CD8-positive, alpha-beta memory T cell (primary cell): ENCODE measurements at regions not wholly inside any gene's neighbourhood (a gene's known extent, or its start where the extent isn't known, plus 50 kb on each side); places are given as distances from the start of the nearest gene placed in this dataset.

Source experiments
- CTCF ChIA-PET: fragments of 350-600 bp; sonication (Branson Sonifier 250); formaldehyde crosslinking; loops from one replicate; lab custom pipeline; 2021; ENCODE audit warnings: antibody characterized with exemption; lab: Charles Lee
- POLR2A ChIA-PET: fragments of 350-600 bp; sonication (Branson Sonifier 250); formaldehyde crosslinking; loops from one replicate; lab custom pipeline; 2021; ENCODE audit warnings: antibody characterized with exemption; lab: Charles Lee
- DNase-seq, 5 donors: peaks; one replicate each; pipeline versions ENCODE4 v3.0.0 to v3.0.0-alpha.2; 2020 to 2022; ENCODE audit warnings: mixed read lengths in 1 of 5
- H3K27ac ChIP-seq: one replicate; pipeline ENCODE4 v1.7.0; 2013; ENCODE audit warnings: low read depth, mild to moderate bottlenecking, low read length, moderate library complexity
- H3K27me3 ChIP-seq: 2 replicates; pipeline ENCODE4 v1.7.0; 2013; ENCODE audit warnings: low read length, mild to moderate bottlenecking; ENCODE audit not compliant: insufficient read depth, poor library complexity, severe bottlenecking
- H3K36me3 ChIP-seq: 2 replicates; pipeline ENCODE4 v1.7.0; 2013; ENCODE audit warnings: mild to moderate bottlenecking, low read length, moderate library complexity; ENCODE audit not compliant: insufficient read depth
- H3K4me1 ChIP-seq: 2 replicates; pipeline ENCODE4 v1.7.0; 2013; ENCODE audit warnings: mild to moderate bottlenecking, low read length, moderate library complexity; ENCODE audit not compliant: insufficient read depth
- H3K4me3 ChIP-seq: 2 replicates; pipeline ENCODE4 v1.7.0; 2013; ENCODE audit warnings: mild to moderate bottlenecking, low read length
- H3K9me3 ChIP-seq: 2 replicates; pipeline ENCODE4 v1.7.0; 2013; ENCODE audit warnings: mild to moderate bottlenecking, low read length
- H3K27ac Mint-ChIP-seq, 8 donors: one replicate each; pipeline ENCODE4 v1.8.0; 2020 to 2021; ENCODE audit warnings: mixed read lengths in 8 of 8, mild to moderate bottlenecking in 6 of 8, inconsistent platforms in 3 of 8, moderate library complexity in 3 of 8
- H3K27me3 Mint-ChIP-seq, 2 donors: one replicate each; pipeline ENCODE4 v1.8.0; 2020 to 2021; ENCODE audit warnings: mixed read lengths in 2 of 2, mild to moderate bottlenecking in 1 of 2, moderate library complexity in 1 of 2
- H3K36me3 Mint-ChIP-seq, 3 donors: one replicate each; pipeline ENCODE4 v1.8.0; 2020 to 2021; ENCODE audit warnings: mixed read lengths in 3 of 3, inconsistent platforms in 1 of 3, mild to moderate bottlenecking in 1 of 3
- H3K4me1 Mint-ChIP-seq, 3 donors: one replicate each; pipeline ENCODE4 v1.8.0; 2020 to 2021; ENCODE audit warnings: mixed read lengths in 3 of 3, inconsistent platforms in 1 of 3, mild to moderate bottlenecking in 1 of 3
- H3K4me3 Mint-ChIP-seq, 7 donors: one replicate each; pipeline ENCODE4 v1.8.0; 2020 to 2021; ENCODE audit warnings: mixed read lengths in 7 of 7, mild to moderate bottlenecking in 6 of 7, moderate library complexity in 4 of 7, inconsistent platforms in 2 of 7
- H3K9me3 Mint-ChIP-seq, 5 donors: one replicate each; pipeline ENCODE4 v1.8.0; 2020 to 2022; ENCODE audit warnings: mixed read lengths in 5 of 5, mild to moderate bottlenecking in 3 of 5, moderate library complexity in 2 of 5, inconsistent platforms in 1 of 5

DNA sequence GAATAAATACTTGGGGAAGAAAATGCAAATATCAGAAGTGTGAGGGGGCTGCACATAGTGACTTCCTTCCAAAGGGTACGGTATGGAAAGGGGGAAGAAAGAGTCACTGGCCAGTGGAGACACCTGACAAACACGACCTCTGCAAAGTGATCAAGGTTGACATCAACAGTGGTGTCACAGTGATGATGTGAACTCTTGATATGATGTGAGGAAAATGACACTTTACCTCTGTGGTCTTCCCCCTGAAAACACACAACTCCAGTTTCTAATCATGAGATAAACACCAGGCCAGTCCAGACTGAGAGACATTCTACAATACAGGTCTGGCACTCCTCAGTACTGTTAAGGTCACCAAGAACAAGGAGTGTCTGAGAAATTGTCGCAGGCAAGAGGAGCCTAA, 169.7 kb downstream of the BUB3 start:
- H3K4me3 Mint-ChIP-seq: no peak overlapping the region
- ChIA-PET POLR2A (no interaction called here), CTCF (no interaction called here)
- Histone ChIP-seq H3K27ac (no peak overlapping the region), H3K9me3 (no peaks in the 10 kb centered on the region), H3K4me1 (no peaks in the 10 kb centered on the region), H3K27me3 (no peaks in the 10 kb centered on the region), H3K36me3 (no peaks in the 10 kb centered on the region), H3K4me3 (no peak overlapping the region)
- H3K4me1 Mint-ChIP-seq: no peaks in the 10 kb centered on the region
- H3K27me3 Mint-ChIP-seq: peaks cover 3 to 11% of the 10 kb centered on the region in 2 donors
- no peak overlapping the region for H3K27ac Mint-ChIP-seq
- peaks cover 4 to 44% (median 11%) of the 10 kb centered on the region in 3 donors for H3K36me3 Mint-ChIP-seq
- no peak for DNase-seq
- peaks cover 2 to 12% (median 5%) of the 10 kb centered on the region in 5 donors for H3K9me3 Mint-ChIP-seq

DNA sequence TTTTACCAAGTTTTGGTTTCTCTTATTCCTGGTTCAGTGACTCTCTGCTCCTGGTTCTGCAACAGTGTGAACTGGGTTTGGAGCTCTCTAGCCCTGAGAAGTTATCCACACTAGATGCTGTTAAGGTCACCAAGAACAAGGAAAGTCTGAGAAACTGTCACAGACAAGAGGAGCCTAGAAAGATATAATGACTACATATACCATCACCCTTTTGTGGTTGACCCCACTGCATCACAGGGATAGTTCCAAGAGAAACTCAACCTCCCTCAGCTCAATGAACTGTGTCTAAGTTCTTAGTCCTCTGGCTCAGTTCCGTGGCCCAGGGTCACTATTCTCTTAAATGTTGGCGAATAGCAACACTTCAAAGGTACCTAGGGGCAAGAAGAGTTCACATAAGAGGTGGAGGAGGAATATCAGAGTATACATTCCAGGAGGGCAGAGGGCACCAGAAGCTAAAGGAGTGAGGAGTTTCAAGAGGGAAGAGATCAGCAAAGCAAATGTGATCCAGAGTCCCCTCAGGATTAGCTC, 171.5 kb downstream of the BUB3 start:
- Mint-ChIP-seq H3K9me3 (peaks cover 2 to 12% (median 5%) of the 10 kb centered on the region in 5 donors), H3K27me3 (peaks cover 3 to 15% of the 10 kb centered on the region in 2 donors), H3K4me1 (no peaks in the 10 kb centered on the region), H3K27ac (no peak overlapping the region), H3K36me3 (peaks cover 4 to 47% (median 11%) of the 10 kb centered on the region in 3 donors), H3K4me3 (no peak overlapping the region)
- no peak for DNase-seq
- Histone ChIP-seq H3K9me3 (no peaks in the 10 kb centered on the region), H3K4me3 (no peak overlapping the region), H3K36me3 (no peaks in the 10 kb centered on the region), H3K27ac (no peak overlapping the region), H3K4me1 (no peaks in the 10 kb centered on the region), H3K27me3 (no peaks in the 10 kb centered on the region)
- ChIA-PET POLR2A (no interaction called here), CTCF (no interaction called here)

DNA sequence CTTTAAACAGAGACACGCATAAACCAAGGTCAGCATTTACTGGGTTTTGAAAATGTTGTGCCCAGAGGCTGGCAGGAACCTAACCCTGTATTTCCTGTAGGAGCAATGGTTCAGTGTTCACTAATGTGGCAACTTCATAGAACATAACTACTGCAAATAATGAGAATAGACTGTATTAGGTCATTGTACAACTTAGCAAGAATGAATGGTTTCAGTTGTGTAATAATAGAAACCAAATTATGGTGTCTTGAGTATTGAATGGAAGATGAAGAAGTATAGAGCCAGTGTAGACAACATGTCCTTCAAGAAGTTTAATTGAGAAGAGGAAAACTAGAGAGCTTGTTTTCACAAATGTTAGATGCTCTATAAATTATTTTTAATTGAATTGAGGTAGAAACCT, 172.5 kb downstream of the BUB3 start:
- POLR2A ChIA-PET: no interaction called here
- no peak overlapping the region for H3K27ac Mint-ChIP-seq
- no peak overlapping the region for H3K4me3 Mint-ChIP-seq

DNA sequence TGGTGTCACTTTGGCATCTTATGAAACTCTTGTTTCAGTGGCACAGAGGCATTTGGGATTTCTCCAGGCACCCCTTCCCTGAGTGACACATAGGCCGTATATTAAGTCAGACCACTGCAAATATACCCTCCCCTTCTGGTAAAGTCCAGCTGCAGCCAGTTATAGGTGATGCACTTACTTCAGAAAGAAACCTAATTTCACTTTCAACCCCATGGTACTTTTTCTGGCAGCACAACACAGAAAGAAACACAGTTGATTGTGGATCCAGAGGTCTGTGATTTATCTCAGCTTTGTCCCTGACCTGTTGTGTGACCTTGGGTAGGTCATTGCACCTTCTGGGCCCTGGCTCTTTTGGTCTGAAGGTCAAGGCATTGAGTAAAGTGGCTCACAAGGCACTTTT, 173.2 kb downstream of the BUB3 start:
- Histone ChIP-seq H3K4me3 (no peak overlapping the region), H3K36me3 (no peaks in the 10 kb centered on the region), H3K4me1 (no peaks in the 10 kb centered on the region), H3K9me3 (no peaks in the 10 kb centered on the region), H3K27me3 (no peaks in the 10 kb centered on the region), H3K27ac (no peak overlapping the region)
- Mint-ChIP-seq H3K27ac (no peak overlapping the region), H3K27me3 (peaks cover 3 to 15% of the 10 kb centered on the region in 2 donors), H3K4me1 (no peaks in the 10 kb centered on the region), H3K4me3 (no peak overlapping the region), H3K9me3 (peaks cover 3 to 12% (median 5%) of the 10 kb centered on the region in 5 donors), H3K36me3 (peaks cover 4 to 51% (median 11%) of the 10 kb centered on the region in 3 donors)
- no peak for DNase-seq
- POLR2A ChIA-PET: no interaction called here
- CTCF ChIA-PET: no interaction called here

More for the DNA sequence above, 172.5 kb downstream of the BUB3 start:
- no peak overlapping the region for H3K27ac ChIP-seq
- Mint-ChIP-seq H3K27me3 (peaks cover 3 to 15% of the 10 kb centered on the region in 2 donors), H3K4me1 (no peaks in the 10 kb centered on the region), H3K9me3 (peaks cover 2 to 12% (median 5%) of the 10 kb centered on the region in 5 donors), H3K36me3 (peaks cover 4 to 47% (median 11%) of the 10 kb centered on the region in 3 donors)
- no peak for DNase-seq
- H3K4me1 ChIP-seq: no peaks in the 10 kb centered on the region
- no peaks in the 10 kb centered on the region for H3K27me3 ChIP-seq
- CTCF ChIA-PET: no interaction called here
- H3K4me3 ChIP-seq: no peak overlapping the region
- H3K36me3 ChIP-seq: no peaks in the 10 kb centered on the region
- no peaks in the 10 kb centered on the region for H3K9me3 ChIP-seq

DNA sequence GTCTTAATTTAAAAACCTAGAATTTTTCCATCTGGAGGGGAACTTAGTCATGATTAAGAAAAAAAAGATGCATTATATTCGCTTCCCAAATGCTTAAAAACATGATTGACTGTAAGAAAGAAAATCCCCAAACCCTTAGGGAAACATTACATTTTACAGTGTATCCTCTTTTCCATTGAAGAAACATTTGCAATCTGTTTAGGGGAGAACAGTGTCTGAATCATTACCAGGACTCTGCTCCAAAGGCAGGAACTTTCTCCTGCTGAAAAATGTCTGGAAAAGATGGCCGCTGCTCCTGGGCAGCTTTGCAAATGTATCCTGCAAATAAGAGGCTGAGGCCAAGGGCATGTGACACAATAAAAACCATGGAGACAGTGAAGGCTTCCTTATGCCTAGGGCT, 173.7 kb downstream of the BUB3 start:
- DNase-seq: no peak
- Histone ChIP-seq H3K27ac (no peak overlapping the region), H3K4me1 (no peaks in the 10 kb centered on the region), H3K27me3 (no peaks in the 10 kb centered on the region), H3K9me3 (no peaks in the 10 kb centered on the region), H3K36me3 (no peaks in the 10 kb centered on the region), H3K4me3 (no peak overlapping the region)
- peaks cover 4 to 51% (median 11%) of the 10 kb centered on the region in 3 donors for H3K36me3 Mint-ChIP-seq
- no peak overlapping the region for H3K4me3 Mint-ChIP-seq
- ChIA-PET CTCF (no interaction called here), POLR2A (no interaction called here)
- no peaks in the 10 kb centered on the region for H3K4me1 Mint-ChIP-seq
- peaks cover 4 to 12% (median 5%) of the 10 kb centered on the region in 5 donors for H3K9me3 Mint-ChIP-seq
- H3K27me3 Mint-ChIP-seq: peaks cover 3 to 15% of the 10 kb centered on the region in 2 donors
- H3K27ac Mint-ChIP-seq: no peak overlapping the region

DNA sequence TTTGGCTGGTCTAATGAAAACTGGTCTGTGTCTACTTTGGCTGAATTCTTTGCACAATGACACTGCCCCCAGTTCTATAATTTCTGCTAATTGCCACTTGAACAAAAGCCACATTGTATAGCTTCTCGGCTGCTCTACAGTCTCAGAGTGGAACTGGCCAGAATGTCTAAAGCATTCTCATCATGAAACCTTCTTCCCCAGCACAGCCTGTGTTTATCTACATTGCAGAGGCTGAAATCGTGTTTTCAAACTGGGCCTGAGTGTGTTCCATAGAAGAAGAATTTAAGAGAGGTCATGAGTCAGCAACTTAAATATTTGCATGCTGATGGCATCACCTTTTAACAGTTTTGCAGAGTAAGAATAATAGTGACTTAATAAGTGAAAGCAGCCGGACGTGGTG, 177.2 kb downstream of the BUB3 start:
- CTCF ChIA-PET: no interaction called here
- H3K36me3 Mint-ChIP-seq: peaks cover 0 to 39% (median 4%) of the 10 kb centered on the region in 3 donors
- Histone ChIP-seq H3K27me3 (no peaks in the 10 kb centered on the region), H3K27ac (no peak overlapping the region), H3K36me3 (no peaks in the 10 kb centered on the region), H3K9me3 (no peaks in the 10 kb centered on the region), H3K4me3 (no peak overlapping the region), H3K4me1 (no peaks in the 10 kb centered on the region)
- H3K9me3 Mint-ChIP-seq: peaks cover 0 to 7% (median 6%) of the 10 kb centered on the region in 5 donors
- POLR2A ChIA-PET: no interaction called here
- H3K27me3 Mint-ChIP-seq: peaks cover 3 to 10% of the 10 kb centered on the region in 2 donors
- H3K4me1 Mint-ChIP-seq: no peaks in the 10 kb centered on the region
- no peak overlapping the region for H3K27ac Mint-ChIP-seq
- H3K4me3 Mint-ChIP-seq: no peak overlapping the region
- DNase-seq: no peak

DNA sequence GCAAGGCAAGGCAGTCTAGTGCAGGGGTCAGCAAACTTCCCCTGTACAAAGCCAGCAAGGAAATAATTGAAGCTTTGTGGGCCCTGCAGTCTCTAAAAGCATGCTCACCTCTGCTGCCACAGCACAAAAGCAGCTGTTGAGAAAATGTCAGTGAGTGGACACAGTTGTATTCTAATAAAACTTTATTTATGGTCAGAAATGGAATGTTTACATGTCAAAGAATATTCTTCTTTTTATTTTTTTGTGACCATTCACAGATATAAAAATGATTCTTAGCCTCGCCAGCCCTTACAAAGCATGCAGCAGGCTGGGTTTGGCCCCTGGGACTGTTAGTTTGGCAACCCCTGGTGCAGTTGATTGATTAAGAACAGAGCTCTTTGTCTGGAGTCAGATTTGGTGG, 192.4 kb downstream of the BUB3 start:
- no peaks in the 10 kb centered on the region for H3K9me3 Mint-ChIP-seq
- H3K9me3 ChIP-seq: no peaks in the 10 kb centered on the region
- no peak overlapping the region for H3K4me3 ChIP-seq
- H3K27ac ChIP-seq: no peak overlapping the region
- DNase-seq: no peak
- H3K27me3 ChIP-seq: no peaks in the 10 kb centered on the region
- H3K4me3 Mint-ChIP-seq: no peak overlapping the region
- CTCF ChIA-PET: no interaction called here
- POLR2A ChIA-PET: no interaction called here
- H3K27me3 Mint-ChIP-seq: peaks cover 2 to 5% of the 10 kb centered on the region in 2 donors
- no peaks in the 10 kb centered on the region for H3K4me1 ChIP-seq
- no peaks in the 10 kb centered on the region for H3K36me3 Mint-ChIP-seq
- H3K4me1 Mint-ChIP-seq: no peaks in the 10 kb centered on the region
- no peak overlapping the region for H3K27ac Mint-ChIP-seq
- no peaks in the 10 kb centered on the region for H3K36me3 ChIP-seq

DNA sequence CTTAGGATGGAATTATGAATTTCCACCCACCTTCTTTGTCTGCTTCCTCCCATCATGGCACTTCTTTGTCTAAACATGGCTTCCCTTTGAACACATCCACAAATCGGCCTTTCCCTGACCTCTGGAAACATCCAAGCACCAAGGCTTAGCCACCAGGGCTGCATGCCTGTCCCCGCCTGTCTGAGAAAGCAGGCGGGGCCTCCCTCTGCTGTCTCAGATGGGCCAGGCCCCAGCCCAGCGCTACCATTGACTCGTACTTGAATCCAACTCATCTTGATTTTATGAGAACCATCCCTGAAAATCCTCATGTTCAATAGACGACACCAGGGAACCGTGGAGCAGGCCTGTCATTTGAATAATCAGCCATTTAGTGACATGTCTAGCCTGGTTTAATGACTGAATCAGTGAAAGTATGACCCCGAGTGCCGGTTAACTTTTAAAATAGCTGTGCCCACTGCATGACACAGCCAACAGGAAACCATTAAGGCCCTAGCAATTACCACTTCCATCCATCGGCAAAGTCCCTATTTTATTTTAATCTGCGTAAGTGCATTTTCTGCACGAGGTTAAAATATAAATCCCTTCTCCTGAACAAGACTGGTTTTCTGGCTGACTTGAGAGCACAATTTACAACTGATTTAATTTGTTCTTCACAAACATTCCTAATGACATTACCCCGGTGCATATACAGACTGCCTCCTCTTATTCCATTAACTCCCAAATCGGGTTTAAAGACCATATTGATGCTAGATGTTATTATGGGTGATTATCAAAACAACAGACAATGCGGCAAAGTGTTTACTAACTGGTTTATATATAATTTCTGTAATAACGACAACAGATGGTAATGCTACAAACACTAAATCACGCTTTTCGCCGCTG, 194.7 kb downstream of the BUB3 start:
- DNase-seq: no peak
- Mint-ChIP-seq H3K4me1 (no peaks in the 10 kb centered on the region), H3K36me3 (peaks cover 0 to 2% (median 0%) of the 10 kb centered on the region in 3 donors), H3K9me3 (no peaks in the 10 kb centered on the region), H3K4me3 (no peak overlapping the region), H3K27me3 (peaks cover 2 to 3% of the 10 kb centered on the region in 2 donors), H3K27ac (peak overlapping the region in 2 of 8 donors; percentile 4 to 56)
- H3K9me3 ChIP-seq: no peaks in the 10 kb centered on the region
- no peaks in the 10 kb centered on the region for H3K4me1 ChIP-seq
- POLR2A ChIA-PET: no interaction called here
- H3K36me3 ChIP-seq: no peaks in the 10 kb centered on the region
- no peak overlapping the region for H3K27ac ChIP-seq
- no peaks in the 10 kb centered on the region for H3K27me3 ChIP-seq
- no peak overlapping the region for H3K4me3 ChIP-seq
- CTCF ChIA-PET: no interaction called here
